ENCODE measurements at regions not wholly inside any gene's neighbourhood (a gene's known extent, or its start where the extent isn't known, plus 50 kb on each side); places are given as distances from the start of the nearest gene placed in this dataset.

DNA sequence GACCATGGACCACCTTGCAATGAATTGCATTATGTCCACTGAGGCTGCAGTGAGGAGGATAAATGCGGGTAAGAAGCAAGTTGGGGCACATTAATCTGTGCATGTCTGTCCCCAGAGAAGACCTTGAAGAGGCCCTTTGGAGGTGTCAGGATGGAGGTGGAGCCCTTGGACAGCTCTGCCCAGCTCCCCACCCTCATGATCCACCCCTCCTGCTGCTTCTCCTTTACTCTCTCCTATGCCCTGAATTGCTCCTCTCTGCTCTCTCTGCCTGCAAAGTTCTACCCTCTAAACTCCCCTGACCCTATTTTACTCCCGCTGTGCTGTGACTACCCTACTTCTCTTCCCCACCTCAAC, 292.4 kb upstream of the USP24 start:
- no peaks in the 10 kb centered on the region for H3K27me3 ChIP-seq
- H3K27ac ChIP-seq (replicated peaks in 1 of 4) = no peak overlapping the region
- no peak for DNase-seq (ENCODE audit: extremely low spot score)
- H3K36me3 ChIP-seq = no peaks in the 10 kb centered on the region
- WGBS = 93% methylated on average over 2 of the region's 2 CpGs
- TF ChIP-seq POLR2A (IDR thresholded peaks at IDR 0.05; ENCODE audit: low read depth) = no peak
- TF ChIP-seq, protein P1, sequence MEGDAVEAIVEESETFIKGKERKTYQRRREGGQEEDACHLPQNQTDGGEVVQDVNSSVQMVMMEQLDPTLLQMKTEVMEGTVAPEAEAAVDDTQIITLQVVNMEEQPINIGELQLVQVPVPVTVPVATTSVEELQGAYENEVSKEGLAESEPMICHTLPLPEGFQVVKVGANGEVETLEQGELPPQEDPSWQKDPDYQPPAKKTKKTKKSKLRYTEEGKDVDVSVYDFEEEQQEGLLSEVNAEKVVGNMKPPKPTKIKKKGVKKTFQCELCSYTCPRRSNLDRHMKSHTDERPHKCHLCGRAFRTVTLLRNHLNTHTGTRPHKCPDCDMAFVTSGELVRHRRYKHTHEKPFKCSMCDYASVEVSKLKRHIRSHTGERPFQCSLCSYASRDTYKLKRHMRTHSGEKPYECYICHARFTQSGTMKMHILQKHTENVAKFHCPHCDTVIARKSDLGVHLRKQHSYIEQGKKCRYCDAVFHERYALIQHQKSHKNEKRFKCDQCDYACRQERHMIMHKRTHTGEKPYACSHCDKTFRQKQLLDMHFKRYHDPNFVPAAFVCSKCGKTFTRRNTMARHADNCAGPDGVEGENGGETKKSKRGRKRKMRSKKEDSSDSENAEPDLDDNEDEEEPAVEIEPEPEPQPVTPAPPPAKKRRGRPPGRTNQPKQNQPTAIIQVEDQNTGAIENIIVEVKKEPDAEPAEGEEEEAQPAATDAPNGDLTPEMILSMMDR (IDR thresholded peaks at IDR 0.05) = no peak
- TF ChIP-seq EP300 (IDR thresholded peaks at IDR 0.05) = no peak
- TF ChIP-seq POLR2AphosphoS5 (IDR thresholded peaks at IDR 0.05) = no peak
- H3K4me3 ChIP-seq = no peak overlapping the region
- intact Hi-C loops (cut with DNase I) = no loop called here
- H3K9me3 ChIP-seq = no peaks in the 10 kb centered on the region
- peaks cover 0 to 38% (median 29%) of the 10 kb centered on the region in 4 donors for H3K4me1 ChIP-seq

DNA sequence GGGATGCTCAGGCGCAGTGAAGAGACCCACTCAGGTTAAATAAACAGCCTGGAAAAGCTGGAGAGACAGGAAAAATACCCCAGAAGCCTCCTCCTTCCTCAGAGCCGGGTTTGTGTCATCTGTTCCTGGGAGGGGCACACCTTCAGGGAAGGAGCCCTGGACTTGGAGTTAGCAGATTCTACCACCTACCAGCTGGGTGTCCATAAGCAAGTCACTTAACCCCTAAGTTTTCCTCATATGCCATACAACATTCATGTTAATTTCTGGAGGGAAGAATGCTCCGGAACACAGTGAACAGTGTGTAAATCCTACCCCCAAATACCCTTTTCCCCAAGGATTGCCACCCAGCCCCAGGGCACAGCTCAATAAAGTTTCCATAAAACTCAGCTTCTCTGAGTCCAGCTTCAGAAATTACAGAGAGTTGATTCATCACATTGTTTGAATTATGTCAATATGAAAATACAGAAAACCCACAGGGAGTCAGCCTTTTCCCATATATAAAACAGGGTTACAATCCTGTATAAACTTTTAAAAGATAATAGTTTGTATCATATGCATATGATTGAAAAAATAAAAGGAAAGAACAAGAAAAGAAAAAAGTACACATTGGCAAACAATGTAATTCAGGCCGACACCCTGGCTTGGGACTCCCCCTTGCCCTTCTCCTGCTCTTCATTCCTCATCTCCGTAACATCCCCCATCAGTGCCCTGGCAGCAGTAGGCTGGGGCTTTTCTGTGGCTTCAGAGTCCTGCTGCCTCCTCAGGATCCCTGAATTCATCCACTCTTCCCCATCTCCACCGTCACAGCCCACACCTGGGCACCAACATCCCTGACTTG, 291.8 kb upstream of the USP24 start:
- intact Hi-C loops (cut with DNase I) = no loop called here

DNA sequence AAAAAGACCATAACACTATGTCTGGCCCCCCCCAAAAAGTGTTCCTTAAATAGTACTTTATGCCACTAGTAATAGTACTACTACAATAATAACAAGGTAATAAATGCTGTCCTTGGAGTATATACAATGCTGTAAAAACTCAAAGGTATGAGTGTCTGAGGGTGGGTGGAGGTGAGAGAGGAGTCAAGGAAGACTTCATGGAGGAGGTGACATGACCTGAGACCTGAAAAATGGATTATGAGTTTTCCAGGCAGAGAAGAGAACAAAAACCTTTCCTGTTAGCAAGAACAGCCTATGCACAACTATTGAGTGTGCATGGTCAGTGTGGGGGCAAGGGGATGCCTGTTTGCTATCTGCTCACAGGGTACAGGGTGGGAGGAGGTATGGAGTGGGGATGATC, 290.2 kb upstream of the USP24 start:
- H3K27me3 ChIP-seq = no peaks in the 10 kb centered on the region
- no peaks in the 10 kb centered on the region for H3K36me3 ChIP-seq
- H3K27ac ChIP-seq (replicated peaks in 1 of 4) = no peak overlapping the region
- H3K4me1 ChIP-seq = peaks cover 0 to 38% (median 29%) of the 10 kb centered on the region in 4 donors
- TF ChIP-seq EP300 (IDR thresholded peaks at IDR 0.05) = no peak
- TF ChIP-seq, protein P1 (IDR thresholded peaks at IDR 0.05) = no peak
- TF ChIP-seq POLR2A (IDR thresholded peaks at IDR 0.05; ENCODE audit: low read depth) = no peak
- no peak for TF ChIP-seq POLR2AphosphoS5 (IDR thresholded peaks at IDR 0.05)
- no peak overlapping the region for H3K4me3 ChIP-seq
- intact Hi-C loops (cut with DNase I) = no loop called here
- DNase-seq (ENCODE audit: extremely low spot score) = no peak
- H3K9me3 ChIP-seq = no peaks in the 10 kb centered on the region

More for the DNA sequence above, 291.8 kb upstream of the USP24 start:
- Histone ChIP-seq H3K27me3 (no peaks in the 10 kb centered on the region), H3K36me3 (no peaks in the 10 kb centered on the region), H3K4me3 (no peak overlapping the region), H3K9me3 (no peaks in the 10 kb centered on the region), H3K4me1 (peaks cover 0 to 38% (median 29%) of the 10 kb centered on the region in 4 donors), H3K27ac (replicated peaks in 1 of 4) (no peak overlapping the region)
- DNase-seq (ENCODE audit: extremely low spot score) = no peak
- TF ChIP-seq, protein P1 (IDR thresholded peaks at IDR 0.05) = no peak
- TF ChIP-seq EP300 (IDR thresholded peaks at IDR 0.05) = no peak
- TF ChIP-seq POLR2A (IDR thresholded peaks at IDR 0.05; ENCODE audit: low read depth) = no peak
- TF ChIP-seq POLR2AphosphoS5 (IDR thresholded peaks at IDR 0.05) = no peak
- WGBS = 87% methylated on average over 6 of the region's 6 CpGs

DNA sequence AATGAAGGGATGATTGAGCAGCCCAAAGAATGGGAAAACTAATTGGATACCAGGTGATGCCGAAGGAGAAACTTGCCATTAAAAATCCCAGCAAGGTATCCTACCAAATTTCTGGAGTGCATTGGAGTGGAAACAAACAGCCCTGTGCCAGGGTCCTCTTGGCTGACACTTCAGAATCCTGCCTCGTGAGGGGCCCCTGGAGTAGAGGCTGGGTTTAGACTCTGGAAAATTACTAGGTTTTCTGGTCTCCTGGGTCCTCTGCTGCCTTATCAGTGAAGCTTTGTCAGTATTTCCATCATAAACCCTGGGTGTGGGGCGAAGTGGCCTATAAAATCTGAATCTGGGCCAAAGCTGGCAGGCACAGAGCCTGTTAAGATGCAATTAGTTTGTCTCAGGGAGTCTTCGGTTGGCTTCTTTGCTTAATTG, 289.2 kb upstream of the USP24 start:
- Histone ChIP-seq H3K27me3 (no peaks in the 10 kb centered on the region), H3K9me3 (no peaks in the 10 kb centered on the region), H3K4me1 (peaks cover 0 to 38% (median 29%) of the 10 kb centered on the region in 4 donors), H3K27ac (replicated peaks in 1 of 4) (peak overlapping the region; percentile 28 to 66 (median 48)), H3K36me3 (no peaks in the 10 kb centered on the region), H3K4me3 (no peak overlapping the region)
- WGBS = 43% methylated on average over 4 of the region's 4 CpGs
- no peak for DNase-seq (ENCODE audit: extremely low spot score)
- TF ChIP-seq EP300 (IDR thresholded peaks at IDR 0.05) (no peak), POLR2A (IDR thresholded peaks at IDR 0.05; ENCODE audit: low read depth) (no peak), POLR2AphosphoS5 (IDR thresholded peaks at IDR 0.05) (no peak)
- TF ChIP-seq, protein P1 (IDR thresholded peaks at IDR 0.05) = no peak
- intact Hi-C loops (cut with DNase I) = no loop called here
